Stimulated activated CD4-positive, alpha-beta T cell treated with anti-CD3 and anti-CD28 coated beads, Interleukin-2, amount 100 ng/mL, for 24 hours (primary cell): ENCODE measurements at regions not wholly inside any gene's neighbourhood (a gene's known extent, or its start where the extent isn't known, plus 50 kb on each side); places are given as distances from the start of the nearest gene placed in this dataset.

Experiments used
- DNase-seq, 2 donors: peaks; one replicate each; pipeline ENCODE4 v3.0.0-alpha.2; 2020

DNA sequence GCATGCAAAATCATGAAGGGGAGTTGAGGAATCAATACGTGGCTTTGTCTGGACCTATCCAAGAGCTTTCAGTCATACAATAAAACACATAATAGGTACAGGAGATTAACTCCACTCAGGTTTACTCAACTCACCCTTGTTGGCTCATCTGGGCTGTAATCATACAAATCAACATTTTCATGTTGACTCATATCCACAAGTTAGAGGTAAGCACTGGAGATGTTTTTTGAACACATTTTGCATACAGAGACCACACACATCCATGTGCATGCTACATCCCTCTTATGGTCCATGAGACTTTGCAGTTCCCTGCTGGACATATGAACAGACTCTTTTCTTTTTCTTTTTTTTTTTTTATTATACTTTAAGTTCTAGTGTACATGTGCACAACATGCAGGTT lies 336.9 kb upstream of the PIK3C3 start:
- DNase-seq, result no peak

DNA sequence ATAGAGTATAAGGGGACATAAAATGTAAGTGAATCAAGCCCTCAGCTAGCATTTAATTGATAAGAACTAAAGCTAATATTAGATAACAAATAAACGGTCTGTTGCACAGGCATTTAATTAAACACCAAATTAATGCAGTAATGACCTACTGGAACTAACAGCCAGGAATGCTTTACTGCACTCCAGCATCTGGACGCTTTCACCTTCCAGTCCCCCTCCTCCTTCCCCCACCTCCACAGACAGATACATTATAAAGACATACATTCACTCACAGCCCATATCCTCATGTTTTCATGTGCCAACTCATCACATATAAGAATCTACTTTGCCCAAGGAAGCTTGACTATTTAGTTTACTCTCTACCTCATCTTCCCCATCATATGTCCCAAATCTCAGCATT lies 337.4 kb upstream of the PIK3C3 start:
- DNase-seq, result no peak

DNA sequence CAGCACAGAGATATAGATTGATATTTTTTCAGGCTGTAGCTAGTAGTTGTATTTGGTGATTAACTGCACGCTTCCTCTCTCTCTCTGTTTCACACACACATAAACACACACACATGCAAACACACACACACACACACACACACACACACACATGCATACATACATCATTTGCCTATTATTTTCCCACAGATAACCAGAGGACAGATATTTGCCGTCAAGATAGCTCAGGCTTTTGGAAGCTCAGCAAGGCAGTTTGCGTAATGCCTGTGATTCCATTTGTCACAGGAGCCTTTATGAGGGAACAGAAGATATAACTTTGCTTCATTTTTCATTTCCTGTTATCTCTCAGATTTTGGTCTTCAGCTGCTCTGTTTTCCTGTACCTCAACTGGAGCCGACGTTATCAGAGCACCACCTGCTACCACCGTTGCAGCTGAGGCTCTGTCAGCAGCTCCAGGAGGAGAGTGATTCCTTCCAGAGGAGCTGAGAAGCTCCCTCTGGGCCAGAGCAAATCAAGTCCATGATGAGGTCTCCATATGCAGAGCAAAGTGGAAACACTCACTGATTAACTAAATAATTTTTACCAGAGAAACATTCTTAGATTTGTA lies 341.9 kb upstream of the PIK3C3 start:
- DNase-seq, result no peak

DNA sequence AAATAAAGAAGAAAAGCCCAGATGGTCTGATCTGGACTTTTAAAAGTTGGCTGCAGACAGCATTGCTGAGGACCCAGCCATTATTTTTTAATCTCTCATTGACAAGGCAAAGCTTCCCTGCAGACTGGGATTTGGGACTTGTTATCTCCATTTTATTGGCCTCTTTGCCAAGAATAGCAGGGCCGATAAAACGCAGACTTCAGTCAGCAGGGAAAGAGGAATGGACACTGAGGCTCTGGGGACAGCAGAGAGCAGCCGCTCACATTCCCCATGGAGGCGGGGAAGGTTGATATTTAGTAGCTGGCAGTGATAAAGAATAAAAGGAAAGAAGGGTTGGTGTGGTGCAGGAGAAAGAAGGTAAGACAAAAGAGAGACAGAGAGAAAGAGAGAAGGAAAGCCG lies 350.1 kb upstream of the PIK3C3 start:
- DNase-seq, result no peak

DNA sequence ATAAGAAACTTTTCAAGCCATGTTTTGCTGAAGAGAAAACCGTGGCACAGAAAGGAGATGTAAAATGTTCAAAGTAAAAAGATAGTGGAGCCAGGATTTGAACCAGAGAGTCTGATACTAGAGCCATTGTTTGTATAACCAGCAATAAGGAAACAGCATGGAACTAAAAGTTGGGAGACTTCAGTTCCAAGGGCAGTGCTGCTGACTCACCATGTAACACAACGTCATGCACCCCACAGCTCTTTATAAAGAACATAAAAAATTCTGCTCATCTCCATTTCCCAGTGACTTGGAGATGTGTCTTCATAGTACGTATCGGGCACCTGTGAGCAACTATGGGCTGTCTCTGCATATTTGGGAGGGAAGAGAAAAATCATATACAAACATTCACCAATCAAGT lies 353.0 kb upstream of the PIK3C3 start:
- DNase-seq, result no peak

DNA sequence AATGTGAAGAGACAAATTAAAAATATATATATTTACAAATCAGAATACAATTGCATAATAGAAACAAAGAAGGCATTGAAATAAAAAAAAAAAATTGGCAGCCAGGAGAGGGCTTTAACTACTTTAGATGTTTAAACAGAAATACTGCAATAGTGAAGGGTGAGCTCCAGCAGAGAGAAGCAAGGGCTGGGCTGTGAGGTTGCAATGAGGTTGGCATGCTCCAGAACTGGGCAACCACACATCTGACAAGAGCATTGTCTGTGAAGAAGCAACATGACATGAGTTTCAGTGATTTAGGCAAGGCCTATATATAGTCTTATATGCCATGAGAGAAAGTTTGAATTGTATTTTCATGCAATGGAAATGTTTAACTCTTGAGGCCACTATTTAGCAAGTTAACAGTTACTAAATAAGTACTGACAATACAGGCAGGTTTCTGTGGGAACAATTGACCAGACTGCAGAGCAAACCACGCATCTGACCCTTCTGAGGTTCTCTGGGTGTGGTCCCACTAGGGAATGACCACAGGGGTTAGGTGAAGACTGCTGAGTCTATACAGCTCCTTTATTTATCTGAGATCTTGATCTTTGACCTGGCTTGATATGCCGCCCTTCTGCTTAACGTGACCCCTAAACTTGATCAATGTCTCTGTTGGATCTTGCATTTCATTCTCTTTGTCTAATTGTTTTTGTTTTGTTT lies 354.2 kb upstream of the PIK3C3 start:
- no peak for DNase-seq

DNA sequence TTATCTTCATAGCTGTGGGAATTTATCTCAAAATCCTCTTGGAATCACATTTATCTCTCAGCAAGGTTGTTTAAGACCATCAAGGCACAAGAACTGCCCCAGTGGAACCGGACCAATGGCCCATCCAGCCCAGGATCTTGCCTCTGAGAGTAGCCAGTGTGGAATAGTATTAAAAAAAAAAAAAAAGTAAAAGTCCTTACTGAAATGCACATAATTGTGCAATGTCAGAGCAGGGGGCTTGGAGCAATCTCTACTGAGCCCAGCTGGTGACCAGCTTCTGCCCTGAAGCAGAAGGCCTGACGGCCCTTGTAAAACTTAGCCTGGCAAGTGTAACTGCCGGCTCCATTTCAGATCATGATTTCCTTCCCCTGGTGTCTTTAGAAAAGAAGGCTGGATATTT lies 355.6 kb upstream of the PIK3C3 start:
- no peak for DNase-seq

DNA sequence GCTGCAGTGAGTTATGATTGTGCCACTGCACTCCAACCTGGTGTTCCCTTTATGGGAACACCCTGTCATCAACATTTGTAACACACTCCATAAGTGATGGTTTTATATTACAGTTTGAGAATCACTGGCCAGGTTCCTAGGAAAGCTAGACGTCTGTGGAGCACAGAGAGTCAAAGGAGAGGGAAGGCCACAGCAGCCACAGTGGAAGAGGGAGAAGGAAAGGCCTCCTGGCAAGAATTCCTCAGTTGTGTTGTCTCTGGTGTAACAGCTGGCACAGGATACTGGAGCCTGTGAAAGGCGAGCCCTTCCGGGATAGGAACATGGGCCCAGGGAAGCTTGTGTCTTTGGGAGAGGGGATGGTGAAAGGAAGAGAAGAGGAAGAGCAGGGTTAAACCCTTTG lies 360.5 kb upstream of the PIK3C3 start:
- no peak for DNase-seq

DNA sequence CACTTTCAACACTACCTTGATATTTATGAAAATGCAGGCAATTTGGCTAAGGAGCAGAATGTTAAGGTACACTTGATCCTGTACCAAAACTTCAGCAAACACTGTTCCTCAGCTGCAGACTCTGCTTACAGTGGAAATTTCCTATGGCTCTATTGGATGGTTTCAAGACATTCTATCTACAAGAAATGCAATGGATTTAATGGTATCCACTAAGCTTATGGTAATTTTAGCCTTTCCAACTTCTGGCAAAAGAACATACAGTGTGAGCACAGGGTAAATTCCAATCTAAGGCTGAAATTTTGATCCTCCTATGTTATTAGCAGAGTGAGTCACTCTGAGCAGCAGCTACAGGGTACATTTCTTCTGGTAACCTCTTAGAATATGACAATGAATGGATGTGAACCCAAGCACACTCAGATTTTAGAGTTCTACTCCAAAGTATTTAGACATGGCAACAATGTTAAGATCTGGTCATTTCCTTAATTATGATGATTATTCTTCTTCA lies 361.8 kb upstream of the PIK3C3 start:
- DNase-seq, result no peak

DNA sequence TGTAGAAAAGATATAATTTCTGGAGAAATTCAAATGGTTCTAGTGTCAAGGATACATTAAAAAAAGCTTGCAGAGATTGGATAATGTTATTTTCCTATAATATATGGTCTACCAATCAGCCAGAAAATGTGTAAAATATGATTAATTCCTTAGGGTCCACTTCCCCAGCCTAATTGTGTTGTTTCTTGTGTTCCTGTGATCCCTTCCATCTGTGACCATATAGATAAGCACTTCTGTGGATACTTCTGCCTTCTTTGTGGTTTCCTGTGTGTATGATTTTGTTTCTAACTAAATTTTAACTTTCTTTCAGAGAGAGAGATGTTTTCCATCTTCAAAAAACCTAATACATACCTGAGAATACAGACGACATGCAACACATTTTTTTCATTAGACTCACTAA lies 367.1 kb upstream of the PIK3C3 start:
- DNase-seq, result no peak

DNA sequence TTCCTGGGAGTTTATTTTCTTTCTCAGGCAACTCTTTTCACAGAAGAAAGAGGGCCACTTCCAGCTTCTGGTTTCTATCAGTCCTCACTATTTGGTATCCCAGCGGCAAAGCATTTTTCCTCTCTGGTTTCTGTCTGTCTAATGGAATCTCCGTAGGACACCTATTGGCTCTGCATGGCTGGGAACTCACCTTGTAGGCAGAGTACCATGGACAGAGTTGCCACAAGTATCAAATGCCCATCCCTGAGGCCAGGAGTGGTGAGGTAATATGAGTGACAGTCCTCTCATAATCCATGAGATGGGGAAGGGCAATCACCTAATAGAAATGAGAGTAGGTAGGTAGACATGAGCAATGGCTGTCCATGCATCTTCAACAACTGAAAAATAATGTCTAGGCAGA lies 369.5 kb upstream of the PIK3C3 start:
- no peak for DNase-seq

DNA sequence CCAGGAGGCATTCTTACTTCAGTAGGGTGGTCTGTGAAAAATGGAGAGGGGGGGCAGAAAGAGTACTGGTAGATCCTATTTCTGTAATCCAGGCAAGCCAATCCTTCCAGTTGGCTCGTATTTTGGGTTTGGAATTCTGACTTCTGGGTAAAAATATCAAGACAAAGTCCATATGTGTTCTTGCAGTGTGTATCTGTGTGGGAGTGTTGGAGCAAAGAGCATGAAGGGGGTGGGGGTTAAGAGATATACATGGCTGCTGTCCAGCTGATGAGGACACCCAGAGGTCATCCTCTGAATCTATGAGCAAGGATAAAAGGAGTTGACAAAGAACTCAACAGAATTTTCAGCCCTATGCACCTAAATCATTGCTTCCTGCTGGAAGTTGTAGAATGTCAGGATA lies 375.8 kb upstream of the PIK3C3 start:
- no peak for DNase-seq

DNA sequence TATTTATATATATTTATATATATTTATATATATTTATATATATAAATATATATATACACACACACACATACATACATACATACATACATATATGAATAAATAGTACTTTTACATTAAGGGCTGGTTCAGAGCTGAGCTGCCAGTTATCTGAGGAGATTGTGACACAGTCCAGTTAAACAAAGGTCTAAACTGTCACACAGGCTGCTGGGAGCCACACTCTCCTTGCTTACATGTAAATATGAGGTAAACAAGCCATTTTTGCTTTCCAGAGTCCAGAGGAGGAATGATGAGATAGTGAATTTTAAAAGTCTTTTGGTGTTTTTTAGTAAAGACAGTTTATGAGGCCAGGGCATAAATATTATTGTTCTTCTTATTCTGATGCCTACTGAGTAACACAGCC lies 377.5 kb upstream of the PIK3C3 start:
- no peak for DNase-seq

DNA sequence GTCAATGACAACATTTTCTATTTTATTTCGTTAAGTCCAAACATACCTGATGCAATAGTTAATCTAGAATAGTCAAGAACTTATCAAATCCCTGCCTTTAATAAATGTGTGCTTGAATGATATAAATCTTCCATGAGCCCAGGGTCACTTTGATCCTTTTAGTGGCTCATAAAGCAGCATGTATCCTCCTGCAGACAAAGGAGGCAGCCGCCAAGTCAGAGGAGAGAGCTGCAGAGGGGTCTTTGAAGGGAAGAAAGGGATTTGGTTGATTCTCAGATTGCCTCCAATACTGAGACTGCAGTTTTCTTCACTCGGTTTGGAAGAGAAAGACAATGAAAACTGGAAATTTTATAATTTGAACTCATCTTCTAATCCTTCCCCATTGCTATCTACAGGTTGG lies 378.4 kb upstream of the PIK3C3 start:
- no peak for DNase-seq

DNA sequence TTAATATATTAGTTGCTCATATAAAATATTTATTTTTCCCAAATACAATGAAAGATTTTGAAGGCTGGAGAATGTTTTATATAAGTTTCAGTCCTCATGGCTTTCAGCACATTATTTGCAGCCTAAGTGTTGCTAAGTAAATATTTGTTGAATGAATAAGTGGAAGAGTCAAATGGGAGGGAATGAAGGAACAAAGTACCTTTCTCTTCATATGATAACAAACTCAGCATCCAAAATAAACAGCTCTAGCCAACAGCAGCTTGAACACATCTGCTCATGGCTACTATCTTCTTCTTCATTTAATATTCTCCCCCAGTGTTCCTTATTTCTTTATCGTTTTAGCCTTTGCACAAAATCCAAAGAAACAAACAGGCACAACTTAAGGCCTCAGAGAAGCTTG lies 385.2 kb upstream of the PIK3C3 start:
- no peak for DNase-seq

DNA sequence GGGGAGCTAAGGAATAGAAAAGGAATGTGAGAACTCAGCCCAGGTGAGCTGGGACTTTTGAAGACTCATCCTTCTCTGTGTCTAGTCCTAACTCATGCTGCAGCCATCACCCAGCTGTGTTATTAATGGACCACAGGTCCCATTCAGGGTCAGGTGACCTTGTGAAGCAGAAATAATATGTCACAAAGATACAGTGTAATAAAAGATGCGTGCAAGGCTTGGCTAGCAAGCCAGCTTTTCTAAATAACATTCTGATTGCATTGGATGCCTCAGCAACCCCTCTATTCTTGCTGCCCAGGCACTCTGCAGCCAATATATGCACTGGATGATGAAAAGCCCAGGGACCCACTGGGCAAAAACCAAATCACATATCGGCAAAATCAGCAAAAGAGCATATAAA lies 393.1 kb upstream of the PIK3C3 start:
- DNase-seq, result no peak

DNA sequence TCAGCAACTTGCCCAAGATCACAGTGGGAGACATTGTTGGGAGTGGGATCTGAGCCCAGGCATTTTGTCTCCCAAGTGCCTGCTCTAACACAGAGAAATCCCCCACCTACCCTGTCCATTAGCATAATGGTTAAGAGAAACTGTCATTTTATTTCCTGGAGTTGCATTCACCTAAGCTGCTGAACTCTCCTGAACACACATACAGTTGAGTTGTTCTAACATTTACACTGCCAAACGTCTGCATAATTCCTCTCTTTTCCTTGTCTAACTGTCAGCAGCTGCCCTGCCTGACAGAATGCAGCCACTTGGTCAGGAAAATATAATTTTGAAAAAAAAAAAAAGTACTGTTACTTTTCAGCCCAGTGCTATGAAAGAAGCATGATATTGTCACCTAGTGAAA lies 396.3 kb upstream of the PIK3C3 start:
- no peak for DNase-seq

DNA sequence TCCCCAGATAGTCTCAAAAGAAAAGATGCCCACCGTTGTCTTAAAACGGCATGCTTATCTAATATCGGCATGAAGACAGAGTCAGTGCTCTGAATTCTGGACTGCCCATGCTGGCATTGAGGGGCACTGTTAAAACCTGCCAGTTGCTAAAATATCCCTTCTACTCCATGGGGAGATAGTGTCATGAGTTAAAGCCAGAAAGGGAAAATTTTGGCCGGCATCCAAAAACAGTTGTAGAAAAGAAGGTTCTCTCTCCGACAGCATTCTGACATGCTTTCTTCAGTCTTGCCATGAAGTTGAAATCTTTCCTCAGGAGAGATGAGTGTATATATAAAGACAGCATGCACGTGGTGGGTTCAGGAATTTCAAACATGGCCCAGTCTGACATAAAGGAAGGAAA lies 401.3 kb upstream of the PIK3C3 start:
- no peak for DNase-seq

DNA sequence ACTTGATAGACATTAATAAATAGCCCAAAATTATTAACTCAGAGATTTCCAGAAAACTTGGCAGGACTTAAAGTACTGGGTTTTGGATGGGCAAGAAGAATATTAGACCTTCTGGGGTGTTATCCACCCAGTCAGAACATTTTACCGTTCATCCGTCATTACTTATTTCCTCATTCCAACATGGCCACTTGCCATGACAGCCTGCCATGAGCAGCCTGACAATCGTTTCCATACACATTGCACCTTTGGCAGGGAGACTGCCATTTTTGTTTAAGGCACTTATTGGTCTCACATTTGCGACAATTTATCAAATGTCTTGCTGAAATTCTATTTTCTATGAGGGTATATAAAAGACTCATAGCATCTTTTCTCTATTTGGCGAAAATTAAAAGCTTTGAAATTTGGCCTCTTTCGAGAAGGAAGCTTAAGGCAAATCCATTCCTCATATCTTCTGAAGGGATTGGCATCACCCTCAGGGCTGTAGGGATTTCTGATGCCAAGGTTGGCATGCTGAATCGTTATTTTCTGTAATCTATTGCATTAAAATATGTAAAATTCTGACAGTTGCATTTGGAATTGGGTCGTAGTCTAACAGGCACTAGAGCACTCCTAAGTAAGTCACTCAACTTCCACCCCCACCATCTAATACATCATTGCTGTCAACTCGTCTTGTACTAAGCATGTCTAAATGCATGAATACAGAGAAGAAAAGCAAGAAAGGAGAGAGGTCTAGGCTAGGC lies 406.3 kb upstream of the PIK3C3 start:
- DNase-seq, result no peak

DNA sequence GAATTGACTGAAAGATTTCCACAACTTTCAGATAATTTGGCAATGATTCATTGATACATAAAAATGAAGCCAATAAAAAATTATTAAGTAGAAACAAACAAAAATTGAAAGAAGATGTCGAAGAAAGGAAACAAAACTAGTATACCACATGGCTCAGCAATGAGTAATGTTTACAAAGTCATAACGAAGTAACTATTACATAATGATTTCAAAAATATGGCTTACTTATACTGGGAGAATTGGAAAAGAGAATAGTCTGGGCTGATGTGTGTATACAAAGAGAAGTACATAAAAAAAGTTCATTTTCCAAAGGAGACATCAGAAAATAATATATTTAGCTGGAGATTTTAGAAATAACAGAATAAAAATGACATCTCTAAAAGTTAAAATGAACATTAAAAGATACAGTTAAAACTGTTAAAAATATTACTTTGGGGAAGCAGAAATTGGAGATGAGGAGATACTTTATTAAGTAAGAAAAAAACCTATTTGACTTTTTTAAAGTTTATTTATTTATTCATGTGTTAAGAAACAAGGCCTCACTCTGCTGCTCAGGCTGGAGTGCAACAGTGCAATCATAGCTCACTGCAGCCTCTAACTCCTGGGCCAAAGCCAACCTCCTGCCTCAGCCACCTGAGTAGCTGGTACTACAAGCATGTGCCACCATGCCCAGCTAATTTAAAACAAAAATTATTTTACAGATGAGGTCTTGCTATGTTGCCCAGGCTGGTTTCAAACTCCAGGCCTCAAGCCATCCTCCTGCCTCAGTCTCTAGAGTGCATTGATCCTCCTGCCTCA lies 409.7 kb upstream of the PIK3C3 start:
- no peak for DNase-seq

DNA sequence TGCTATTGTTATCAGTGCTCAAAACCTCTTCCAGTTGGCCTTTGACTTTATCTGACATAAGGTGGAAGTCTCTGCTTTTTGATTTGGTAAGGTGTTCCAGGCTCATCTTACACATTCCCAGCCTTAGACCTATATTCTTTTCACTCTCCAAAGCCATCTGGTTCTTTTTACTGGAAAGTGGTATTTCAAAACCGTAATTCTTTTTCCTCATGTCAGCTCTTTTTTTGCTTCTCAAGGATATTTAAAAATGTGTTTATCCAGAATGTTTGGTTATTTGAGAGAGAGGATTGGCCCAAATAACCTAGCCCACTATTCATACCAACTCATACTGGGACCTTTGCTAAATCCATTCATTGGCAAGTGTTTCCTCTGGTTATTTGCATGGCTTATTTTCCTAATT lies 411.2 kb upstream of the PIK3C3 start:
- no peak for DNase-seq

DNA sequence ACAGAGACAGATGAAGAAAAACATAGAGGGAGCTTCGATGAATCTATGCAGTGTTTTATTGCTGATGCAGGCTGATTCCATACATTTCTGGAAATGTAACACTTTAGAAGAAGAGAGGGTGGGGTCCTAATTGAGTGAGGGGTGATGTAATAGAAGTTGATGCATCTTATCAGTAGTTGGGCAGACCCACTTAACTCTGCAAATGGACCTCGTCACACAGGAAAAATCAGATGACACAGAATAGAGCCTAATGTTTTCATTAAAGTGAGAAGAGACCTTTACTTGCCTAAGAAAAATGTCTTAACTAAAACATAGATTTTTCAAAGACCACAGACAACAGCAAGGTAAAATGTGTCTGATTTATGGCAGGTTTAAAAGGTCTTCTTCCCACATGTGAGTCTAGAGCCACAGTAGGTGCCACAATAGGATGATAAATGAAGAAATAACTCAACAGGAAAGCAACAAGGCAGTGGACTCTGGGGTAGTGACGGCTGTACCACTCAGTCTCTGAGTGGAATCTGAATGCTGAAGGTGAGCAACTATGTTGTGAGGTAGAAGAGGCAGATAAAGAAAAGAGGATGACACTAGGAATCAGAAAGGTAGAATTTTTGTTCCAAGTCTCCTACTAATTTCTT lies 414.7 kb upstream of the PIK3C3 start:
- DNase-seq, result no peak

DNA sequence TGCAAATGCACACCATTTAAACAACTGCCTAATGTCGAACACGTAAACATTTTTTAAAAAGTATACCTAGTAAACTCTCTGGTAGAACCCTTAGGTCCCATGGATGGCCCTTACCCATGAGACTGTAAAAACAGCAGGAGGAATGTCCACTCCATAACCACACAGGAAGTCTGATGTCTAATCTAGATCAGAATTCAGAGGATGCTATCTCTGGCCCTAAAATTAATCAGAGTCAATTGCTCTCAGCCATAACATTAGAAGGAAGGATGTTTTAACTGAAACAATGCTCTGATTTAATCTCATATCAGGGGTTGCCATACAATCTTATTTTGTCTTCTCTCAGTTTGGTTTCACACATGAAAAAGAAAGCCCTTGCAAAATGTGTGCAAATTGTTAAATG lies 416.3 kb upstream of the PIK3C3 start:
- no peak for DNase-seq
